CD14-positive monocyte (primary cell): ENCODE measurements at regions not wholly inside any gene's neighbourhood (a gene's known extent, or its start where the extent isn't known, plus 50 kb on each side); places are given as distances from the start of the nearest gene placed in this dataset.

ENCODE experiments used
- DNase-seq, 3 donors: peaks; one replicate each; pipeline ENCODE4 v3.0.0-alpha.2; 2011 to 2022
- H2AFZ ChIP-seq: 2 replicates; pipeline ENCODE4 v1.6.0; 2012; ENCODE audit warnings: mild to moderate bottlenecking, low read depth, low read length, inconsistent platforms; ENCODE audit not compliant: insufficient read depth, poor library complexity, severe bottlenecking
- H3K27ac ChIP-seq, 2 donors: 1 replicate in 1 of 2; 2 replicates in 1 of 2; pipeline ENCODE4 v1.5.1; 2012 to 2013; ENCODE audit warnings: low read length in 2 of 2, control low read depth in 1 of 2, inconsistent platforms in 1 of 2, low read depth in 1 of 2, mild to moderate bottlenecking in 1 of 2
- H3K27me3 ChIP-seq, 2 donors: one replicate each; pipeline versions ENCODE4 v1.6.0 to v1.6.1; 2011 to 2013; ENCODE audit warnings: low read length in 2 of 2; ENCODE audit not compliant: control insufficient read depth in 2 of 2, insufficient read depth in 2 of 2
- H3K36me3 ChIP-seq, 2 donors: replicated peaks in 1 of 2; 1 replicate in 1 of 2; 2 replicates in 1 of 2; pipeline versions ENCODE4 v1.5.1 to v1.6.1; 2012 to 2013; ENCODE audit warnings: low read length in 2 of 2, control low read depth in 1 of 2, inconsistent platforms in 1 of 2, mild to moderate bottlenecking in 1 of 2; ENCODE audit not compliant: insufficient read depth in 2 of 2, control insufficient read depth in 1 of 2
- H3K4me1 ChIP-seq, 2 donors: 1 replicate in 1 of 2; 2 replicates in 1 of 2; pipeline versions ENCODE4 v1.5.1 to v1.6.1; 2012 to 2013; ENCODE audit warnings: low read length in 2 of 2, control low read depth in 1 of 2, inconsistent platforms in 1 of 2, mild to moderate bottlenecking in 1 of 2, moderate library complexity in 1 of 2; ENCODE audit not compliant: insufficient read depth in 2 of 2, control insufficient read depth in 1 of 2
- H3K4me2 ChIP-seq: replicated peaks from 2 replicates; pipeline ENCODE3; 2012; ENCODE audit warnings: low read length, moderate library complexity, mild to moderate bottlenecking; ENCODE audit not compliant: poor library complexity, severe bottlenecking; ENCODE audit errors: extremely low read depth
- H3K4me3 ChIP-seq, 3 experiments: fragments of 200-600 bp in 1 of 3; sonication (generic) in 1 of 3; replicated peaks in 1 of 3; 1 replicate in 2 of 3; 2 replicates in 1 of 3; pipeline ENCODE4 v1.5.1; 2011 to 2013; ENCODE audit warnings: low read length in 3 of 3, mild to moderate bottlenecking in 3 of 3, control low read depth in 2 of 3, low read depth in 2 of 3, inconsistent platforms in 1 of 3, moderate library complexity in 1 of 3
- H3K79me2 ChIP-seq: 2 replicates; pipeline ENCODE4 v1.6.0; 2012; ENCODE audit warnings: mild to moderate bottlenecking, control low read depth, inconsistent platforms, low read length, moderate library complexity; ENCODE audit not compliant: insufficient read depth
- H3K9ac ChIP-seq: 2 replicates; pipeline ENCODE4 v1.6.0; 2017; ENCODE audit warnings: low read length, mild to moderate bottlenecking; ENCODE audit not compliant: insufficient read depth, poor library complexity, severe bottlenecking
- H3K9me3 ChIP-seq, 2 donors: replicated peaks in 1 of 2; 1 replicate in 1 of 2; 2 replicates in 1 of 2; pipeline versions ENCODE4 v1.5.1 to v1.6.1; 2012 to 2013; ENCODE audit warnings: low read length in 2 of 2, control low read depth in 1 of 2; ENCODE audit not compliant: control insufficient read depth in 1 of 2, insufficient read depth in 1 of 2
- H4K20me1 ChIP-seq: 2 replicates; pipeline ENCODE4 v1.6.0; 2012; ENCODE audit warnings: mild to moderate bottlenecking, low read length, control low read depth, moderate library complexity; ENCODE audit not compliant: insufficient read depth
- H3K27ac Mint-ChIP-seq, 7 donors: one replicate each; pipeline ENCODE4 v1.8.0; 2020; ENCODE audit warnings: mild to moderate bottlenecking in 7 of 7, mixed read lengths in 7 of 7, moderate library complexity in 6 of 7, inconsistent platforms in 2 of 7
- H3K27me3 Mint-ChIP-seq, 3 donors: one replicate each; pipeline ENCODE4 v1.8.0; 2021 to 2022; ENCODE audit warnings: low read depth in 3 of 3, mild to moderate bottlenecking in 3 of 3, mixed read lengths in 3 of 3, moderate library complexity in 3 of 3, inconsistent platforms in 1 of 3
- H3K36me3 Mint-ChIP-seq, 2 donors: one replicate each; pipeline ENCODE4 v1.8.0; 2020; ENCODE audit warnings: mixed read lengths in 2 of 2, inconsistent platforms in 1 of 2, mild to moderate bottlenecking in 1 of 2
- H3K4me1 Mint-ChIP-seq: one replicate; pipeline ENCODE4 v1.8.0; 2020; ENCODE audit warnings: mild to moderate bottlenecking, mixed read lengths
- H3K4me3 Mint-ChIP-seq, 2 donors: one replicate each; pipeline ENCODE4 v1.8.0; 2020; ENCODE audit warnings: mild to moderate bottlenecking in 2 of 2, mixed read lengths in 2 of 2, moderate library complexity in 1 of 2
- H3K9me3 Mint-ChIP-seq, 7 donors: one replicate each; pipeline ENCODE4 v1.8.0; 2020 to 2022; ENCODE audit warnings: mixed read lengths in 7 of 7, mild to moderate bottlenecking in 6 of 7, moderate library complexity in 6 of 7, inconsistent platforms in 2 of 7
- WGBS: methylation state at CpG from one replicate; pipeline ENCODE4 v1.1.5; 2013; ENCODE audit warnings: missing lambda C conversion rate; ENCODE audit not compliant: insufficient coverage; 5-methylcytosine and 5-hydroxymethylcytosine counted together
- intact Hi-C, 2 donors: fragments of 100-400 bp; cut with micrococcal nuclease; formaldehyde crosslinking; loops; one replicate each; pipeline versions ENCODE4 v1.15.0 to v1.15.1; 2023
- TF ChIP-seq, protein P1 (sequence below): fragments of 200-600 bp; IDR thresholded peaks from one replicate; pipeline ENCODE4 v1.8.0; 2022; ENCODE audit warnings: antibody characterized with exemption, mild to moderate bottlenecking

DNA sequence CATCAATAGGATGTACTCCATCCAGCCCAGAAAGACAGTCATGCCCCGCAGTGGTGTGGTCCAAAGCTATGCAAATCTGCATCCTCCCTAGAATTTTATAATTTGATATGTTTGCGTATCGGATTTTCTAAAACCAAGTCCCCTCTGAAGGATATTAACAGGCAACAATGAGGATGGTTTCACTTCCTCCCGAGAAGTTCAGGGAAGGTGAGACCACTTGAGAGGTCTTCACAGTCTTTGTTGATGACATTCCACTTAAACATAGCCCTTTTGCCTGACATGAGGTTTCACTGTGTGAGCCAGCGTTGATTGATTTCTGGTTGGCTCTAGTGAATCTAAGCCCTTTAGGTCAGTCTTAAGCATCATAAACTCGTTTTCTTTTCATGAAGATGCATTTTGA, 276.1 kb downstream of the NR2F2 start:
- WGBS: 100% methylated on average over 1 of the region's 6 CpGs
- H3K27me3 ChIP-seq: peaks cover 7 to 8% of the 10 kb centered on the region in 2 donors
- no peaks in the 10 kb centered on the region for H3K36me3 Mint-ChIP-seq
- no peak overlapping the region for H3K4me2 ChIP-seq
- TF ChIP-seq, protein P1, sequence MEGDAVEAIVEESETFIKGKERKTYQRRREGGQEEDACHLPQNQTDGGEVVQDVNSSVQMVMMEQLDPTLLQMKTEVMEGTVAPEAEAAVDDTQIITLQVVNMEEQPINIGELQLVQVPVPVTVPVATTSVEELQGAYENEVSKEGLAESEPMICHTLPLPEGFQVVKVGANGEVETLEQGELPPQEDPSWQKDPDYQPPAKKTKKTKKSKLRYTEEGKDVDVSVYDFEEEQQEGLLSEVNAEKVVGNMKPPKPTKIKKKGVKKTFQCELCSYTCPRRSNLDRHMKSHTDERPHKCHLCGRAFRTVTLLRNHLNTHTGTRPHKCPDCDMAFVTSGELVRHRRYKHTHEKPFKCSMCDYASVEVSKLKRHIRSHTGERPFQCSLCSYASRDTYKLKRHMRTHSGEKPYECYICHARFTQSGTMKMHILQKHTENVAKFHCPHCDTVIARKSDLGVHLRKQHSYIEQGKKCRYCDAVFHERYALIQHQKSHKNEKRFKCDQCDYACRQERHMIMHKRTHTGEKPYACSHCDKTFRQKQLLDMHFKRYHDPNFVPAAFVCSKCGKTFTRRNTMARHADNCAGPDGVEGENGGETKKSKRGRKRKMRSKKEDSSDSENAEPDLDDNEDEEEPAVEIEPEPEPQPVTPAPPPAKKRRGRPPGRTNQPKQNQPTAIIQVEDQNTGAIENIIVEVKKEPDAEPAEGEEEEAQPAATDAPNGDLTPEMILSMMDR: no peak
- peaks cover 2 to 7% (median 5%) of the 10 kb centered on the region in 3 donors for H3K27me3 Mint-ChIP-seq
- no peak overlapping the region for H2AFZ ChIP-seq
- peaks cover 0 to 3% (median 2%) of the 10 kb centered on the region in 7 donors for H3K9me3 Mint-ChIP-seq
- H3K36me3 ChIP-seq: no peaks in the 10 kb centered on the region
- no peak overlapping the region for H3K27ac Mint-ChIP-seq
- intact Hi-C loops: no loop called here
- H3K4me1 Mint-ChIP-seq: no peaks in the 10 kb centered on the region
- H3K9me3 ChIP-seq: no peaks in the 10 kb centered on the region
- no peaks in the 10 kb centered on the region for H3K79me2 ChIP-seq
- DNase-seq: no peak
- no peak overlapping the region for H3K9ac ChIP-seq
- no peak overlapping the region for H3K4me3 Mint-ChIP-seq
- H3K27ac ChIP-seq: no peak overlapping the region
- H3K4me3 ChIP-seq: no peak overlapping the region
- no peaks in the 10 kb centered on the region for H4K20me1 ChIP-seq
- H3K4me1 ChIP-seq: no peaks in the 10 kb centered on the region

DNA sequence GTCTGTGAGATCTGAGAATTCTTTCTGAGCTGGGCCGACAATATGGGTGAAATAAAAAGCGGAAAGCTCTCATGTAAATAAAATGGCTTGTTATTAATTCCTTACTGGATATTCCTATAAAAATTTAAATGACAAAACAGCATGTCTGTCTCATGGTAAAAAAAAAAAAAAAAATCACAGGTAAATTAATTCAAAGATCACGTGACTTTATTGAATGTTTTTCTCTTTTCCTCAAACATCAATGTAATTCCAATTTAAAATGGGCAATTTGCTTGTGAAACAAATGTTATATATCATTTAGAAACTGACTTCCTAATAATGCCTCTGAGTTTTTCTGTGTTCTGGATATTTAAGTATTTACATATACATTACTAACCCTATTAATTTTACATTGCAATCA, 280.3 kb downstream of the NR2F2 start:
- no peak for DNase-seq
- no peak overlapping the region for H2AFZ ChIP-seq
- peaks cover 2 to 9% (median 3%) of the 10 kb centered on the region in 3 donors for H3K27me3 Mint-ChIP-seq

More for the DNA sequence above, 280.3 kb downstream of the NR2F2 start:
- no peaks in the 10 kb centered on the region for H3K36me3 Mint-ChIP-seq
- no peak overlapping the region for H3K9ac ChIP-seq
- WGBS: no CpG with 5 or more reads among the region's 3 CpGs
- H3K79me2 ChIP-seq: no peaks in the 10 kb centered on the region
- peaks cover 2 to 3% of the 10 kb centered on the region in 2 donors for H3K27me3 ChIP-seq
- H3K27ac Mint-ChIP-seq: no peak overlapping the region
- no peaks in the 10 kb centered on the region for H3K36me3 ChIP-seq
- no peaks in the 10 kb centered on the region for H3K9me3 ChIP-seq
- TF ChIP-seq, protein P1: no peak
- H3K4me1 ChIP-seq: no peaks in the 10 kb centered on the region
- peaks cover 2 to 8% (median 3%) of the 10 kb centered on the region in 7 donors for H3K9me3 Mint-ChIP-seq
- H3K27ac ChIP-seq: no peak overlapping the region
- no peaks in the 10 kb centered on the region for H3K4me1 Mint-ChIP-seq
- no peak overlapping the region for H3K4me2 ChIP-seq
- H3K4me3 ChIP-seq: no peak overlapping the region
- intact Hi-C loops: no loop called here
- H3K4me3 Mint-ChIP-seq: no peak overlapping the region
- no peaks in the 10 kb centered on the region for H4K20me1 ChIP-seq
